Ectodermal cell (in vitro differentiated cells): ENCODE measurements at regions not wholly inside any gene's neighbourhood (a gene's known extent, or its start where the extent isn't known, plus 50 kb on each side); places are given as distances from the start of the nearest gene placed in this dataset.

Source experiments
- H3K27ac ChIP-seq: 2 replicates; pipeline ENCODE4 v1.7.0; 2013; ENCODE audit warnings: mild to moderate bottlenecking, low read depth, low read length; ENCODE audit not compliant: insufficient read depth, poor library complexity, severe bottlenecking
- H3K27me3 ChIP-seq: 2 replicates; pipeline ENCODE4 v1.7.0; 2013; ENCODE audit warnings: mild to moderate bottlenecking, low read length; ENCODE audit not compliant: insufficient read depth, control insufficient read depth, poor library complexity, severe bottlenecking
- H3K36me3 ChIP-seq: one replicate; pipeline ENCODE4 v1.7.0; 2013; ENCODE audit warnings: low read length; ENCODE audit not compliant: control insufficient read depth, insufficient read depth
- H3K4me1 ChIP-seq: one replicate; pipeline ENCODE4 v1.7.0; 2013; ENCODE audit warnings: low read length; ENCODE audit not compliant: control insufficient read depth, insufficient read depth
- H3K4me3 ChIP-seq: 2 replicates; pipeline ENCODE4 v1.7.0; 2013; ENCODE audit warnings: low read depth, low read length, control low read depth; ENCODE audit not compliant: insufficient read depth
- H3K9me3 ChIP-seq: 2 replicates; pipeline ENCODE4 v1.7.0; 2013; ENCODE audit warnings: mild to moderate bottlenecking, low read length, moderate library complexity; ENCODE audit not compliant: control insufficient read depth
- WGBS, 2 experiments: methylation state at CpG; one replicate each; pipeline ENCODE4 v1.1.7; 2013; ENCODE audit warnings: missing lambda C conversion rate in 2 of 2; 5-methylcytosine and 5-hydroxymethylcytosine counted together

GRCh38 chr7:130886438-130887135 lies 152.6 kb upstream of the KLF14 start:
- 89 to 91% methylated on average over 10 of the region's 10 CpGs for WGBS, 2 experiments
- Histone ChIP-seq H3K27ac (no peak overlapping the region), H3K9me3 (no peaks in the 10 kb centered on the region), H3K4me1 (peaks cover 18% of the 10 kb centered on the region), H3K36me3 (no peaks in the 10 kb centered on the region), H3K4me3 (no peak overlapping the region), H3K27me3 (no peaks in the 10 kb centered on the region)

GRCh38 chr7:130887182-130887956 lies 153.4 kb upstream of the KLF14 start:
- no peak overlapping the region for H3K4me3 ChIP-seq
- H3K4me1 ChIP-seq, result peaks cover 18% of the 10 kb centered on the region
- WGBS, 2 experiments, result 92 to 93% methylated on average over 12 of the region's 12 CpGs
- H3K36me3 ChIP-seq, result no peaks in the 10 kb centered on the region
- no peaks in the 10 kb centered on the region for H3K27me3 ChIP-seq
- H3K27ac ChIP-seq, result no peak overlapping the region
- no peaks in the 10 kb centered on the region for H3K9me3 ChIP-seq

- Histone ChIP-seq H3K4me3 (no peak overlapping the region), H3K4me1 (peaks cover 18% of the 10 kb centered on the region), H3K36me3 (no peaks in the 10 kb centered on the region), H3K27me3 (no peaks in the 10 kb centered on the region), H3K27ac (no peak overlapping the region), H3K9me3 (no peaks in the 10 kb centered on the region)
- WGBS, 2 experiments, result 91% methylated on average over 12 of the region's 12 CpGs
These were observed 154.0 kb upstream of the KLF14 start for GRCh38 chr7:130887957-130888371.

GRCh38 chr7:130888468-130888867 lies 154.5 kb upstream of the KLF14 start:
- 92 to 93% methylated on average over 5 of the region's 5 CpGs for WGBS, 2 experiments
- Histone ChIP-seq H3K4me3 (no peak overlapping the region), H3K9me3 (no peaks in the 10 kb centered on the region), H3K4me1 (peaks cover 18% of the 10 kb centered on the region), H3K27ac (no peak overlapping the region), H3K27me3 (no peaks in the 10 kb centered on the region), H3K36me3 (no peaks in the 10 kb centered on the region)

- Histone ChIP-seq H3K27ac (no peak overlapping the region), H3K4me1 (peaks cover 18% of the 10 kb centered on the region), H3K4me3 (no peak overlapping the region), H3K27me3 (no peaks in the 10 kb centered on the region), H3K9me3 (no peaks in the 10 kb centered on the region), H3K36me3 (no peaks in the 10 kb centered on the region)
- WGBS, 2 experiments, result 90 to 91% methylated on average over 10 to 11 of the region's 11 CpGs
These were observed 156.4 kb upstream of the KLF14 start for GRCh38 chr7:130890176-130891020.

- Histone ChIP-seq H3K27me3 (no peaks in the 10 kb centered on the region), H3K27ac (no peak overlapping the region), H3K36me3 (no peaks in the 10 kb centered on the region), H3K4me3 (no peak overlapping the region), H3K9me3 (no peaks in the 10 kb centered on the region), H3K4me1 (peaks cover 22% of the 10 kb centered on the region)
- 70 to 72% methylated on average over 13 of the region's 15 CpGs for WGBS, 2 experiments
These were observed 157.5 kb upstream of the KLF14 start for GRCh38 chr7:130891254-130892094.

GRCh38 chr7:130893441-130893894 lies 159.5 kb upstream of the KLF14 start:
- no peaks in the 10 kb centered on the region for H3K9me3 ChIP-seq

GRCh38 chr7:130894146-130894908 lies 160.3 kb upstream of the KLF14 start:
- WGBS, 2 experiments, result 61 to 64% methylated on average over 14 of the region's 14 CpGs
- Histone ChIP-seq H3K27me3 (no peaks in the 10 kb centered on the region), H3K36me3 (no peaks in the 10 kb centered on the region), H3K9me3 (no peaks in the 10 kb centered on the region), H3K4me1 (peaks cover 17% of the 10 kb centered on the region), H3K4me3 (no peak overlapping the region), H3K27ac (no peak overlapping the region)

More at GRCh38 chr7:130893441-130893894, 159.5 kb upstream of the KLF14 start:
- Histone ChIP-seq H3K27me3 (no peaks in the 10 kb centered on the region), H3K4me1 (peaks cover 17% of the 10 kb centered on the region), H3K27ac (no peak overlapping the region), H3K36me3 (no peaks in the 10 kb centered on the region), H3K4me3 (no peak overlapping the region)
- 94% methylated on average over 7 of the region's 7 CpGs for WGBS, 2 experiments
